ENCODE measurements at regions not wholly inside any gene's neighbourhood (a gene's known extent, or its start where the extent isn't known, plus 50 kb on each side); places are given as distances from the start of the nearest gene placed in this dataset.

DNA sequence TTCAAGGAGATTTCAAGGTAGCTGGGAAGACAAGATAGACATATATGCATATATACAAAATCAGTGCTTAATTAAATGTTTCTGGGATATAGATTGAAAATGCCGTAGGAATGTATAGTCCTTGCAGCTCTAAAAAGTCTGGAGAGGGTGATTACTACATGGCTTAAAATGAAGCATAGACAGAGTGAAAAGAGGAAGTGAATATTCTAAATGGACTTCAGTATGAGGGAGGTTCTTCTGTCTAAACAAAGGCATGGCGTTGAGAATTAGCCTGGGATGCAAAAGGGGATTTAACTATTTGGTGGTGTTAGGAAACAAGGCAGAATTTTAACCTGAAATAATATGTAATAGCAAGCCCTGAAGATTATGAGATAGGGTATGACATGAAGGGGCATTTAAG is 141.5 kb upstream of the FRMPD4 start:
- Histone ChIP-seq H3K4me2 (ENCODE audit: extremely low read depth, insufficient read depth, low read length) (no peak overlapping the region), H3K4me1 (ENCODE audit: control insufficient read depth, extremely low read depth, insufficient read depth, low read length) (no peaks in the 10 kb centered on the region), H3K27me3 (ENCODE audit: control insufficient read depth, insufficient read depth, low read length) (no peaks in the 10 kb centered on the region), H4K20me1 (ENCODE audit: control insufficient read depth, extremely low read depth, insufficient read depth, low read length) (no peaks in the 10 kb centered on the region), H3K27ac (ENCODE audit: insufficient read depth, low read length) (no peak overlapping the region), H3K9ac (ENCODE audit: insufficient read depth, low read length) (no peak overlapping the region), H3K79me2 (ENCODE audit: control insufficient read depth, insufficient read depth, low read length) (no peaks in the 10 kb centered on the region), H3K4me3 (replicated peaks in 1 of 4; ENCODE audit: control extremely low read depth in 1 of 4, insufficient read depth in 1 of 4, low read depth in 3 of 4, low read length in 4 of 4) (no peak overlapping the region), H3K36me3 (ENCODE audit: control insufficient read depth, insufficient read depth, low read length) (no peaks in the 10 kb centered on the region), H2AFZ (ENCODE audit: low read length) (no peak overlapping the region), H3K9me3 (ENCODE audit: control insufficient read depth, insufficient read depth, low read depth, low read length) (no peaks in the 10 kb centered on the region)
- DNase-seq (ENCODE audit: low read depth in 2 of 2): no peak
- TF ChIP-seq EZH2 (IDR thresholded peaks at IDR 0.05; ENCODE audit: low read length, missing control alignments): no peak
- no peak for TF ChIP-seq CTCF (conservative IDR thresholded peaks at IDR 0.05 in 1 of 2, IDR thresholded peaks at IDR 0.05 in 1 of 2; ENCODE audit: low read depth in 1 of 2, low read length in 2 of 2)

GRCh38 chrX:11998944-11999343 is 139.3 kb upstream of the FRMPD4 start:
- H3K27me3 ChIP-seq (ENCODE audit: control insufficient read depth, insufficient read depth, low read length): no peaks in the 10 kb centered on the region
- no peaks in the 10 kb centered on the region for H3K4me1 ChIP-seq (ENCODE audit: control insufficient read depth, extremely low read depth, insufficient read depth, low read length)
- H3K9me3 ChIP-seq (ENCODE audit: control insufficient read depth, insufficient read depth, low read depth, low read length): no peaks in the 10 kb centered on the region
- H3K9ac ChIP-seq (ENCODE audit: insufficient read depth, low read length): no peak overlapping the region
- no peaks in the 10 kb centered on the region for H3K79me2 ChIP-seq (ENCODE audit: control insufficient read depth, insufficient read depth, low read length)
- H3K4me3 ChIP-seq (replicated peaks in 1 of 4; ENCODE audit: control extremely low read depth in 1 of 4, insufficient read depth in 1 of 4, low read depth in 3 of 4, low read length in 4 of 4): no peak overlapping the region
- no peak for DNase-seq (ENCODE audit: low read depth in 2 of 2)
- no peaks in the 10 kb centered on the region for H3K36me3 ChIP-seq (ENCODE audit: control insufficient read depth, insufficient read depth, low read length)
- no peaks in the 10 kb centered on the region for H4K20me1 ChIP-seq (ENCODE audit: control insufficient read depth, extremely low read depth, insufficient read depth, low read length)
- H2AFZ ChIP-seq (ENCODE audit: low read length): no peak overlapping the region
- H3K4me2 ChIP-seq (ENCODE audit: extremely low read depth, insufficient read depth, low read length): no peak overlapping the region
- no peak overlapping the region for H3K27ac ChIP-seq (ENCODE audit: insufficient read depth, low read length)
- TF ChIP-seq CTCF (conservative IDR thresholded peaks at IDR 0.05 in 1 of 2, IDR thresholded peaks at IDR 0.05 in 1 of 2; ENCODE audit: low read depth in 1 of 2, low read length in 2 of 2) (no peak), EZH2 (IDR thresholded peaks at IDR 0.05; ENCODE audit: low read length, missing control alignments) (no peak)

- peak in 1 of 2 donors; percentile 37 for DNase-seq (ENCODE audit: low read depth in 2 of 2)
- no peaks in the 10 kb centered on the region for H3K27me3 ChIP-seq (ENCODE audit: control insufficient read depth, insufficient read depth, low read length)
- H4K20me1 ChIP-seq (ENCODE audit: control insufficient read depth, extremely low read depth, insufficient read depth, low read length): no peaks in the 10 kb centered on the region
- no peak overlapping the region for H3K9ac ChIP-seq (ENCODE audit: insufficient read depth, low read length)
- H3K27ac ChIP-seq (ENCODE audit: insufficient read depth, low read length): no peak overlapping the region
- H2AFZ ChIP-seq (ENCODE audit: low read length): no peak overlapping the region
- H3K4me1 ChIP-seq (ENCODE audit: control insufficient read depth, extremely low read depth, insufficient read depth, low read length): no peaks in the 10 kb centered on the region
- no peaks in the 10 kb centered on the region for H3K36me3 ChIP-seq (ENCODE audit: control insufficient read depth, insufficient read depth, low read length)
- H3K4me2 ChIP-seq (ENCODE audit: extremely low read depth, insufficient read depth, low read length): no peak overlapping the region
- no peak overlapping the region for H3K4me3 ChIP-seq (replicated peaks in 1 of 4; ENCODE audit: control extremely low read depth in 1 of 4, insufficient read depth in 1 of 4, low read depth in 3 of 4, low read length in 4 of 4)
- no peaks in the 10 kb centered on the region for H3K9me3 ChIP-seq (ENCODE audit: control insufficient read depth, insufficient read depth, low read depth, low read length)
- H3K79me2 ChIP-seq (ENCODE audit: control insufficient read depth, insufficient read depth, low read length): no peaks in the 10 kb centered on the region
- TF ChIP-seq EZH2 (IDR thresholded peaks at IDR 0.05; ENCODE audit: low read length, missing control alignments) (no peak), CTCF (conservative IDR thresholded peaks at IDR 0.05 in 1 of 2, IDR thresholded peaks at IDR 0.05 in 1 of 2; ENCODE audit: low read depth in 1 of 2, low read length in 2 of 2) (no peak)
Observed at GRCh38 chrX:12002876-12003275, 135.4 kb upstream of the FRMPD4 start.

Data from fibroblast of lung (primary cell).